ENCODE measurements at regions not wholly inside any gene's neighbourhood (a gene's known extent, or its start where the extent isn't known, plus 50 kb on each side); places are given as distances from the start of the nearest gene placed in this dataset.

DNA sequence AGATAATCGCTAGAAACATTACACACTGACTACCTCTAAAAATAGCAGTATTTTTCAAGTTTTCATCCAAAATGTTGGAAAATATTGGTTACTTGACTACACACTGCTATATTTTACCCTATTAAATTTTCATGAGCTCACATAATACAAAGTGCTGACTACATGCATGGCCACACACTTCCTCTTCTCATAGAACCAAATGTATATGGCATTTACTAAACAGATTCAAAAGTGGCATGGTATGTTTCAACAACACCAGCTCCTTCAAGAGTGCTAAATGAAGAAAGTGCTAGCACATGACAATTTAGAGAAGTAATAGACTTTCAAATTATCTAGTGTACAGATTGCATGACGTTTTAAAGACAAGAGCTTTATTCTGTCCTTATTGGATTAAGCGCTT is 780.4 kb upstream of the SLITRK6 start:
- Histone ChIP-seq H3K27ac (no peak overlapping the region), H3K9me2 (ENCODE audit: insufficient read depth) (no peaks in the 10 kb centered on the region), H4K20me1 (ENCODE audit: insufficient read depth) (no peaks in the 10 kb centered on the region), H3K9ac (no peak overlapping the region), H3K4me3 (no peak overlapping the region), H3K79me2 (ENCODE audit: insufficient read depth) (no peaks in the 10 kb centered on the region), H3K4me2 (ENCODE audit: unreplicated experiment) (no peak overlapping the region), H3F3A (ENCODE audit: insufficient read depth) (no peaks in the 10 kb centered on the region), H3K36me3 (ENCODE audit: low read depth) (no peaks in the 10 kb centered on the region), H3K9me3 (ENCODE audit: low read depth) (no peaks in the 10 kb centered on the region), H3K27me3 (replicated peaks; ENCODE audit: insufficient read depth) (no peaks in the 10 kb centered on the region), H2AFZ (no peak overlapping the region), H3K4me1 (ENCODE audit: insufficient read depth) (no peaks in the 10 kb centered on the region)
- TF ChIP-seq EZH2phosphoT487 (IDR thresholded peaks at IDR 0.05; ENCODE audit: insufficient read depth, low read depth), result no peak
- TF ChIP-seq EZH2 (IDR thresholded peaks at IDR 0.05; ENCODE audit: insufficient read depth, poor library complexity, severe bottlenecking), result no peak
- no peak for DNase-seq
- WGBS, 2 experiments (ENCODE audit: low coverage in 1 of 2, low lambda C conversion rate in 2 of 2, missing lambda C conversion rate in 2 of 2), result 60% methylated on average over 3 of the region's 3 CpGs
- in situ Hi-C loops (cut with MboI), result no loop called here

DNA sequence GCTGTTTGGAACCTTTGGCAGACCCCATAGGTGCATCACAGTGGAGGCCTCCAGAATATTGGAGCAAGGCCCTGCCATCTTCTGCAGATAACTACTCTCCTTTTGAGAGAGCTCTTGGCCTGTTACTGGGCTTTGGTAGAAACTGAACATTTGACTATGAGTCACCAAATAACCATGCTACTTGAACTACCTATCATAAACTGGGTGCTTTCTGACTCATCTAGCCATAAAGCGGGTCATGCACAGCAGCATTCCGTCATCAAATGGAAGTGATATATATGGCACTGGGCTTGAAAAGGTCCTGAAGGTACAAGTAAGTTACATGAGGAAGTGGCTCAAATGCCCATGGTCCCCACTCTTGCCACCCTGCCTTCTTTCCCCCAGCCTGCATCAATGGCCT is 782.5 kb upstream of the SLITRK6 start:
- H3K27ac ChIP-seq, result no peak overlapping the region
- in situ Hi-C loops (cut with MboI), result no loop called here
- no peak overlapping the region for H2AFZ ChIP-seq
- H4K20me1 ChIP-seq (ENCODE audit: insufficient read depth), result no peaks in the 10 kb centered on the region
- H3F3A ChIP-seq (ENCODE audit: insufficient read depth), result no peaks in the 10 kb centered on the region
- no peak overlapping the region for H3K4me2 ChIP-seq (ENCODE audit: unreplicated experiment)
- no peaks in the 10 kb centered on the region for H3K9me2 ChIP-seq (ENCODE audit: insufficient read depth)
- DNase-seq, result peak; percentile 47
- no peak overlapping the region for H3K4me3 ChIP-seq
- H3K9ac ChIP-seq, result no peak overlapping the region
- no peaks in the 10 kb centered on the region for H3K9me3 ChIP-seq (ENCODE audit: low read depth)
- TF ChIP-seq EZH2 (IDR thresholded peaks at IDR 0.05; ENCODE audit: insufficient read depth, poor library complexity, severe bottlenecking), result no peak
- TF ChIP-seq EZH2phosphoT487 (IDR thresholded peaks at IDR 0.05; ENCODE audit: insufficient read depth, low read depth), result no peak
- no peaks in the 10 kb centered on the region for H3K36me3 ChIP-seq (ENCODE audit: low read depth)
- 49 to 70% methylated on average over 2 of the region's 2 CpGs for WGBS, 2 experiments (ENCODE audit: low coverage in 1 of 2, low lambda C conversion rate in 2 of 2, missing lambda C conversion rate in 2 of 2)
- H3K27me3 ChIP-seq (replicated peaks; ENCODE audit: insufficient read depth), result no peaks in the 10 kb centered on the region
- H3K4me1 ChIP-seq (ENCODE audit: insufficient read depth), result peaks cover 12% of the 10 kb centered on the region
- H3K79me2 ChIP-seq (ENCODE audit: insufficient read depth), result no peaks in the 10 kb centered on the region

DNA sequence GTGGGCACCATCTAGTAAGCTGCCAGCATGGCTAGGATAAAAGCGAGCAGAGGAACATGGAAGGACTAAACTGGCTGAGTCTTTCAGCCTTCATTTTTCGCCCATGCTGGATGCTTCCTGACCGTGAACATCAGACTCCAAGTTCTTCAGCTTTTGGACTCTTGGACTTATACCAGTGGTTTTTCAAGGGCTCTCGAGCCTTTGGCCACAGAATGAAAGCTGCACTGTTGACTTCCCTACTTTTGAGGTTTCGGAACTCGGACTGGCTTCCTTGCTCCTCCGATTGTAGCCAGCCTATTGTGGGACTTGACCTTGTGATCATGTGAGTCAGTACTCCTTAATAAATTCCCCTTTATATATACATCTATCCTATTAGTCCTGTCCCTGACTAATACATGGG is 785.1 kb upstream of the SLITRK6 start:
- H3K9me3 ChIP-seq (ENCODE audit: low read depth), result no peaks in the 10 kb centered on the region
- no peaks in the 10 kb centered on the region for H3K9me2 ChIP-seq (ENCODE audit: insufficient read depth)
- H3K79me2 ChIP-seq (ENCODE audit: insufficient read depth), result no peaks in the 10 kb centered on the region
- H3F3A ChIP-seq (ENCODE audit: insufficient read depth), result no peaks in the 10 kb centered on the region
- no peak overlapping the region for H3K4me2 ChIP-seq (ENCODE audit: unreplicated experiment)
- no peak for TF ChIP-seq EZH2 (IDR thresholded peaks at IDR 0.05; ENCODE audit: insufficient read depth, poor library complexity, severe bottlenecking)
- TF ChIP-seq EZH2phosphoT487 (IDR thresholded peaks at IDR 0.05; ENCODE audit: insufficient read depth, low read depth), result no peak
- 67 to 72% methylated on average over 7 of the region's 7 CpGs for WGBS, 2 experiments (ENCODE audit: low coverage in 1 of 2, low lambda C conversion rate in 2 of 2, missing lambda C conversion rate in 2 of 2)
- DNase-seq, result no peak
- H4K20me1 ChIP-seq (ENCODE audit: insufficient read depth), result no peaks in the 10 kb centered on the region
- no peak overlapping the region for H2AFZ ChIP-seq
- H3K4me1 ChIP-seq (ENCODE audit: insufficient read depth), result peaks cover 12% of the 10 kb centered on the region
- in situ Hi-C loops (cut with MboI), result no loop called here
- no peak overlapping the region for H3K27ac ChIP-seq
- H3K9ac ChIP-seq, result no peak overlapping the region
- no peaks in the 10 kb centered on the region for H3K36me3 ChIP-seq (ENCODE audit: low read depth)
- no peak overlapping the region for H3K4me3 ChIP-seq
- no peaks in the 10 kb centered on the region for H3K27me3 ChIP-seq (replicated peaks; ENCODE audit: insufficient read depth)

DNA sequence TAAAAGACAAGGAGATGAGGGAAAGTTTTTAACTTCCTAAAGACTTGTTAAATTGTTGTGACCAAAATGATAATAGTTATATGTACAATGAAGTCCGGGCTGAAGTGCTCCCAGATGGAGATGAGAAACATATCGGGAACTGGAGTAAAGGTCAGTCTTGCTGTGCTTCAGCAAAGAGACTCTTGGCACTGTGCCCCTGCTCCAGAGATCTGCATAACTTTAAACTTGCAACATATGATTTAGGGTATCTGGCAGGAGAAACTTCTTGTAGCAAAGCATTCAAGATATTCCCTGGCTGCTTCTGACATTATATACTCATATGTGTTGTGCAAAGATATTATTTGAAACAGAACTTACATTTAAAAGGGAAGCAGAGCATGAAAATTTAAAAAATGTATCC is 786.6 kb upstream of the SLITRK6 start:
- in situ Hi-C loops (cut with MboI), result no loop called here
- 2% methylated on average over 2 of the region's 2 CpGs for WGBS, 2 experiments (ENCODE audit: low coverage in 1 of 2, low lambda C conversion rate in 2 of 2, missing lambda C conversion rate in 2 of 2)
- Histone ChIP-seq H3K27me3 (replicated peaks; ENCODE audit: insufficient read depth) (no peaks in the 10 kb centered on the region), H3K9ac (no peak overlapping the region), H3K4me1 (ENCODE audit: insufficient read depth) (peaks cover 12% of the 10 kb centered on the region), H3K4me3 (peak overlapping the region; percentile 3; the same call in 1 of the 2 replicates), H2AFZ (peak overlapping the region; percentile 38; the same call in 1 of the 2 replicates), H3F3A (ENCODE audit: insufficient read depth) (no peaks in the 10 kb centered on the region), H3K27ac (no peak overlapping the region), H4K20me1 (ENCODE audit: insufficient read depth) (no peaks in the 10 kb centered on the region), H3K4me2 (ENCODE audit: unreplicated experiment) (peak overlapping the region; percentile 48), H3K79me2 (ENCODE audit: insufficient read depth) (no peaks in the 10 kb centered on the region), H3K36me3 (ENCODE audit: low read depth) (no peaks in the 10 kb centered on the region), H3K9me3 (ENCODE audit: low read depth) (no peaks in the 10 kb centered on the region), H3K9me2 (ENCODE audit: insufficient read depth) (no peaks in the 10 kb centered on the region)
- TF ChIP-seq EZH2phosphoT487 (IDR thresholded peaks at IDR 0.05; ENCODE audit: insufficient read depth, low read depth), result no peak
- TF ChIP-seq EZH2 (IDR thresholded peaks at IDR 0.05; ENCODE audit: insufficient read depth, poor library complexity, severe bottlenecking), result no peak
- DNase-seq, result peak; percentile 80

DNA sequence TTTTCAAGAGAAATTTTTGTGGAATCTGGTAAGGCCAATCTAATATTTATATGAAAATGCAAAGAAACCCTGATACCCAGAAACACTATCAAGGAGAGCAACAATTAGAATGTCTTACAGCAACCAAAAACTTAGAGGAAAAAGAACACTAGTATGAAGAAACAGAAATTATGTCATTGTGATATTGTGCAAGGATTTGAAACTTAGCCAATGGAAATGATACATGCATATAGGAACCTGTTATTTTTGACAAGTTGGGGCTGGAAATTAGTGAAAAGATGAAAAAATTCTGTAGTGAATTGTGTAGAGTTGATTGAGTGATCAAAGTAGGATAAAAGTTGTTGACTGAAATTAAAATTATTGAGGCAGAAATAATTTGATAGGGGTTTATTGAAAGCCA is 792.6 kb upstream of the SLITRK6 start:
- no peak overlapping the region for H2AFZ ChIP-seq
- H3K27me3 ChIP-seq (replicated peaks; ENCODE audit: insufficient read depth), result no peaks in the 10 kb centered on the region
- DNase-seq, result peak; percentile 37
- in situ Hi-C loops (cut with MboI), result no loop called here
- no peak overlapping the region for H3K4me2 ChIP-seq (ENCODE audit: unreplicated experiment)
- no peaks in the 10 kb centered on the region for H3F3A ChIP-seq (ENCODE audit: insufficient read depth)
- no peaks in the 10 kb centered on the region for H3K9me3 ChIP-seq (ENCODE audit: low read depth)
- H4K20me1 ChIP-seq (ENCODE audit: insufficient read depth), result no peaks in the 10 kb centered on the region
- no peak overlapping the region for H3K4me3 ChIP-seq
- no peaks in the 10 kb centered on the region for H3K4me1 ChIP-seq (ENCODE audit: insufficient read depth)
- no peak for TF ChIP-seq EZH2 (IDR thresholded peaks at IDR 0.05; ENCODE audit: insufficient read depth, poor library complexity, severe bottlenecking)
- no peak overlapping the region for H3K27ac ChIP-seq
- no peaks in the 10 kb centered on the region for H3K9me2 ChIP-seq (ENCODE audit: insufficient read depth)
- no peaks in the 10 kb centered on the region for H3K36me3 ChIP-seq (ENCODE audit: low read depth)
- H3K79me2 ChIP-seq (ENCODE audit: insufficient read depth), result no peaks in the 10 kb centered on the region
- H3K9ac ChIP-seq, result no peak overlapping the region

Data from GM23248 (cell line).